Muscle of arm (tissue), 1 donor: ENCODE measurements at regions not wholly inside any gene's neighbourhood (a gene's known extent, or its start where the extent isn't known, plus 50 kb on each side); places are given as distances from the start of the nearest gene placed in this dataset.
A peak's percentile ranks its signal among the peaks of the same experiment; 100 is the strongest.

Experiments
- DNase-seq: peaks from one replicate; pipeline ENCODE4 v3.0.0-alpha.2; 2013

DNA sequence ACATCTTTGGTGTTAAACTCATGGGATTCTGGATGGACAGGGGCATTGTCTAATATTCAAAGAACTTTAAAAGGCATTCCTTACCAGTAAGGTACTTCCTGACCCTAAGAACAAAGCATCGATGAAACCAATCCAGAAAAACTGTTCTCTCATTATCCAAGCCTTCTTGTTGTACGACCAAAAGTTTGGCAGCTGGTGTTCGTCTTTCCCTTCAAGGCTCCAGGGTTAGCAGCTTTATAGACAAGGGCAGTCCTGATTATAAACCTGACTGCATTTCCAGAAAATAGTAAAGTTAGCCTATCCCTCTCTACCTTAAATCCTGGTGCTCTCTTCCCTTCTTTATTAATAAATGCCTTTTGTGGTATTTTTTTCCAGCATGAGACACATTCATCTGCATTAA, 149.4 kb upstream of the MRPS30 start:
- DNase-seq = no peak

GRCh38 chr5:44652674-44653073, 156.1 kb upstream of the MRPS30 start:
- DNase-seq = no peak

- no peak for DNase-seq
These were observed 162.7 kb upstream of the MRPS30 start for GRCh38 chr5:44646016-44646415.

GRCh38 chr5:44645502-44645901, 163.2 kb upstream of the MRPS30 start:
- no peak for DNase-seq

GRCh38 chr5:44644628-44645027, 164.1 kb upstream of the MRPS30 start:
- no peak for DNase-seq

- DNase-seq = no peak
These were observed 166.9 kb upstream of the MRPS30 start for GRCh38 chr5:44641820-44642219.

DNA sequence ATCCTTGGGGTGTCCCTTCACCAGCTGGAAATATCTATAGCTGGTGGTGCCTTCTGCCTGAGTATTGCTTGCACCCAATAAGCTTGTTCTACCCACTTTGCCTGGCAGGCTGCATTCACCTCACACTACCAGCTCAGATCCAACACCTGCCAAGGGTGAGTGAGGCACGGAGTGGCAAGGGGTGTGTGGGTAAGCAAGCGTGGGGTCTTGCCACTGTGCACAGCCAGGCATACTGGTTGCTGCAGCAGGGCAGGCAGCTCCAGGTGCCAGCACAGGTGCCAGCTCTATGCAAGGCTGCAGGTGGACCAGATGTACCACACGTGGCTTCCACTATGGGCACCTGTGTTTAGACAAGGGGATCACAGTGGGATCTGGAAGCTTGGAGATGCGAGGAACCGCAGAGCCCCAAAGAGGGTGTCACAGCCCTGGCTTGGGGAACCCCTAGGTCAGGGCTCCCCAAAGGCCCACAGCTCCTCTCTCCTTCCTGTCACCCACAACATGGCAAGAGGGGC, 167.7 kb upstream of the MRPS30 start:
- DNase-seq = no peak

DNA sequence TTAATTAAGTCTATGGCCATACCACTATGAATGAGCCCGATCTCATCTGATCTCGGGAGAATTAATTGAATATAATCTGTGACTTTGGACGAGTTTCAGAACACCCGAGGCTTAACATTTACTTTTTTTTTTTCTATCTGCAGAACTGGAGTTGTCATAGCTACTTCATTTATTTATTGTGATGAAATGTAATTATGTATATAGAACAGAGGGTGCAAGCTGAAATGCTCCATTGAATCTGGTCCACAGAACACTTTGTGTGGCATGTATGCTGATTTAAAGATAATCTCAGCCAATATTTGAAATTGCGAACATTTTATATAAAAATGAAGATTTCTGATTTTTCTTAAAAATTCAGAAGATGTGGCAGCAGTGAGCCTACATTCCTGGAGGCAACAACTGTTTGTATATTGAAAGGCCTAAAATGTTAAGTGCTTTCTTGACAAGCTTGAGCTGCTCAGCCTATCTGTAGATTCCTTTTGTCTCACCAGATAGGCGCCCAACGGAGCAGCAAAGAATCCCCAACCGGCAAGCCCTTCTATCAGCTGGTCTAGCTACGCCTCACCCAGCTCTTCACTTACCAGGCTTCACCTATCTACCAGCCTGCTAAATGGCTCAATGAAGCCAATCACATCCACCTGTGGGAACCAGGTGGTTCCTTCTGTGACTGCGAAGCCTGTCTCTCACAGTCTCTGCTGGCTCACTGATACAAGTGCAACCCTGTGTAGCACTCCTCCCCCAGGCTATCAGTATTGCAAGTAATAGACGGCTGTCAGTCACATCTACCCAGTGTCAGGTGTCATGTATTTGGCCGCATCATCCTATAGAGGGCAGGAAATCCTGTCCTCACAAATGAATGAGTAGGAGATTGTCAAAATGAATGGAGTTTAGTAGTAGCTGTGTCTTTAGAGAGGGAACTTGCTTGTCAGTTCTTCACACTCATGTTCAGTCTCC, 170.6 kb upstream of the MRPS30 start:
- DNase-seq = no peak

- no peak for DNase-seq
These were observed 176.4 kb upstream of the MRPS30 start for GRCh38 chr5:44632344-44632743.

DNA sequence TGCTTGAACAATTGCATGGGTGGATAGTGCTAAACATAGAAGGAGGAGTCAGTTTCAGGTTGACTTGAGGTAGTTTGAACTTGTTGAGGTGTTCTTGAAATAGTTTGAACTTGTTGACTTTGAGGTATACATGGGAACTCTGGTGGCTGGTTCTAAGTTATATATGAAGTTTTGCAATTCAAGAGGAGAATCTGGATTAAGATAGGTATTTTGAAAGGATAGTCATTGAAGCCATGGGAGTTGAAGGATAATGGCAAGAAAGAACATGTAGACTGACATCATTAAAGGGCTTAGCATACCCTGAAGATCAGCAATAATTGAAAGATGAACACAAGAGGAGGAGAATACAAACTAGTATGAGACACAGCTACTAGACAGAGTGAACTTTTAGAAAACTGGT, 181.9 kb upstream of the MRPS30 start:
- no peak for DNase-seq

DNA sequence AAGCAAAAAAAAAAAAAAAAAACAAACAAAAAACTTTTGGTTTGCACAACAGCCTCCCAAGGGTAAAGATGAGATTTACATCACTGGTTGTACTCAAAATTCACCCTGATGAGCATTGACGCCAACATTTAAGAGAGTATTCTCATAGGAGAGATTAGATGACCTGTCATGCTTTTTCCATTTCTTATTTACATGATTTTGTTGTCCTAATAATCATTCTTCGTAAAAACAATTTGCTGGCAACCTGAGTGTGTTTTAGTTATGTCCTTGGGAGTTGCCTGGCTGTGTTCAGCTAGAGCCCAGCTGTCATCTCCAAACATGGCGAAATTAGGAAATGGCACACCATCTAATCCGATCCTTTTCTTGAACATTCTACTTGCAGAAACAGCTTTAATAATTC, 186.4 kb upstream of the MRPS30 start:
- DNase-seq = peak; percentile 7

DNA sequence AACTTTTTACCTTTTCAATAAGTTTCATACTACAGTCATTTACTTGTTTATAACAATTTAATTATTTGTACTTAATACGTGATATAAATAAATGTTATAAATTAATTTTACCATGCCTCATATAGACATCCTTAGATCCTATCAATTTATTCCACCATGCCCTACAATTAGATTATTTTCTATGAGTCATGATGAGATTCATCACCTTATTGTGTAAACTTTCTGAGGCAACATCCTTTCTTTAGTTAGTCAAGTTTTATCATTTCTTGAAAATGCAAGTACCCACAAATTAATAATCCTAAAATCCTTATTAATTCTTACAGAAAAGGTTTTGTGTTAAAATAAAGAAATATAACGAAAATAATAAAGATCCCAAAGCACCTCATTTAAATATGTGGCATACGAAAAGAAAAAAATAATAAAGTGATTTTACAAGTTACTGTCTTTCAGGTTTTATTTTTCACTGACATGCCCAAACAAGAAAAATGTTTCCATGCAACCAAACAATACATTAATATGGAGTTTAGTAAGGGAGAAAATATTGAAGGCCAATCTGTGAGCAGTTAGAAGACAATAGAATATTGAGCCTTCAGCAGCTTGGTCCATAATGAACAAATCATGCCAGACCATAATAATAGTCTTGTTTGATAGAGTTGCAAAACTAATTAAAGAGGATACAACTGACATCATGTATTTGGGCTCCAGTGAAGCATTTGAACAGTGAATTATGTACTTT, 188.7 kb upstream of the MRPS30 start:
- no peak for DNase-seq

DNA sequence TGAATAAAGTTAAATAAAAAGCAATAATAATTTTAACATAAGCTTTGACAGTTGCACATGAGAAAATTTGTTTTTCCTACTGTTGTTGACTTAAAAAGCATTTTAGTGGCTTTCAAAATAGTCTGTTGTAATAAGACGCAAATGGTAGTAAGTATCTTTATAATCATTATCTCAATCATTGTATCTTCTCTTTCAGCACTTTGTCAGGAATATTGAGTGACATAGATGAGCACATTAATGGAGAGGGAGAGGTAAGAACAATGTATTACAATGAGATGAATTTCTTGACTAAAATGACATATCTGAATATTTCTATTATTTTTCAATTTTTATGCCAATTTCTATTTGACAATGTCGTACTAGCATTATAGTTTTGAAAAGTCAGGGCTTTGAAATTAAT, 193.9 kb upstream of the MRPS30 start:
- no peak for DNase-seq

DNA sequence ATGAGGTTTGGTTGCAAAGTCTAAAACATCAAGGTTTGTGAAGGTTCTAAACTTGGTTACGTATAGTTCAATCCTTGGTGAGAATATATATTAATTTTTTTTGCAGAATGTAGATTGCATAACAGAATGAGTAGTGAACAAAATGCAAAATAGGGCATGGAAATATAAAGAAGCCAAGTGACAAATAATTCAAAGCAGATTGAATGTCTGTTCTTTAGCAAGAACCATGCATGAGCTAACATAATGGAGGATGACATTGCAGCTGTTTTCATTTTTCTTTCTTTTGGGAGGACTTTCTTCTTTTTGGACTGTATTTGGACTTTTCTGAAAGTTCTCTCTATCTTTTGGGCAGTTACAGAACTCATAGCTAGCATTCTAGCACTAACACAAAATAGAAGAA, 194.8 kb upstream of the MRPS30 start:
- DNase-seq = no peak

DNA sequence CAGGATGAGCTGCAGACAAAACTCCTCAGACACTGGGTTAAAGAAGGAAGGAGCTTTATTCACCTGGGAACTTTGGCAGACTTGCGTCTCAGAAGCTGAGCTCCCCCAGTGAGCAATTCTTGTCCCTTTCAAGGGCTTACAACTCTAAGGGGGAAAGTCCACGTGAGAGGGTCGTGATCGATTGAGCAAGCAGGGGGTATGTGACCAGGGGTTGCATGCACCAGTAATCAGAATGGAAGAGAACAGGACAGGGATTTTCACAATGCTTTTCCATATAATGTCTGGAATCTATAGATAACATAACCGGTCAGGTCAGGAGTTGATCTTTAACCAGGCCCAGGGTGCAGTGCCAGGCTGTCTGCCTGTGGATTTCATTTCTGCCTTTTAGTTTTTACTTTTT, 202.8 kb upstream of the MRPS30 start:
- no peak for DNase-seq

DNA sequence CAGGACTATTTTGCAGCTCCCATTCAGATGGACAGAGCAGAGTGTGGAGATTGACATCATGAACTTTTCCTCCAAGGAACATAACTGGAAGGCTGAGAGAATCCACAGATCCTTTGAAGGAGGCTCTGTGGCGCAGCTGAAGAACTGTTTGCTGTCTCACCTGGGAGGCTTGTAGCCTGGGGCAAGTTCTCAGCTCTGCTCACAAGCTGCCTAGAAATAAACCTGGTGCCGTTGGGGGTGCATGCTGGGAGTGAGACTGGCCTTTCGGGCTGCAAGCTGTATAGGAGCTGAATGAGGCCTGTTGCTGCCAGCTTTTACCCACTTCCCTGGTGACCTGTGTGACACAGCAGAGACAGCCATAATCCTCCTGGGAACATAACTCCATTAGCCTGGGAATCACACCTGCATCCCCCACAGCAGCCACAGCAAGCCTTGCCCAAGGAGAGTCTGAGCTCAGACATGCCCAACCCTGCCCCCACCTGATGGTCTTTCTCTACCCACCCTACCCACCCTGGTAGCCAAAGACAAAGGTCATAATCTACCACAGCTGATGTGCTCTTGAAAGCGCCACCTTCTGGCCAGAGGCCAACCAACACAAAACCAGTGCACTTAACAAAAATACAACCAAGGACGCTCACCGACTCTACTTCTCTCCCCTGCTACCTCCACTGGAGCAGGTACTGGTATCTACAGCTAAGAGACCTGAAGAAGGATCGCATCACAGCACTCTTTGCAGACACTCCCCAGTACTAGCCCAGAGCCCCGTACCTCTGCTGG, 205.1 kb upstream of the MRPS30 start:
- DNase-seq = no peak

- DNase-seq = no peak
These were observed 185.5 kb upstream of the FGF10 start for GRCh38 chr5:44574678-44575077.

DNA sequence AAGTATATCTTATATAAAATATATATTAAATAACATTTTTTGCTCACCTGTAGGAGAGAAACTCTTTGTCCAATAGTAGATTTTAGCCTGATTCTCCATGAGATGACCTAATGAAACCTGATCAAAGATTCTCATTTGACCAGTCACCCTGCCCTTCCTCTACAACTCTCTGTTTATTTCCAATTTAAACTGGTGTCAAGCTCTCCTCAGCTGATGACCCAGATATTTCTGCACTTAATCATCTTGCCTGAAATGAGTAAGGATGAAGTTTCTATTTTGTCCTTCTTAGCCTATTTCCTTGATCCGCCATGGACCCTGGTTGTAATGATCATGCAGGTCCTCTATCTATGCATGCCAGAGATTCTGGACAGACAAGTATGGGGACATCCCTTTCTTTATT, 179.3 kb upstream of the FGF10 start:
- DNase-seq = no peak

DNA sequence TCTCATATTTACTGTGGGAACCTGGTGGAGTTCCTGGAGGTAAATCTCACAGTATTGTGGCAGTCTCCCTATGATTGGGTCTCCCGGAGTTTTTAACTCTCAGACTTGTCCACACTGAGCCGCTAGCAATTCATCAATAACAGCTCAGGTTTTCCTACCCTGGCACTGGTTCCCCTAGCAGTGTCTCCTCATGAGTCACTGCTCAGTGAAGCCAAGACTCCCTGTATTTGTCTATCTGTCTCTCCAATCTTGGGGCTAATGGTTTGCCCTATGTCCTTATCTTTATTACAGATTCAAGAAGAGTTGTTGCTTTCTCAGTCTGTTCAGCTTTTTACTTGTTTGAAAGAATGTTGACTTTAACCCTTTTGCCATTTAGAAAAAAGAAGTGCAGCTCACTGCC, 176.7 kb upstream of the FGF10 start:
- DNase-seq = no peak

DNA sequence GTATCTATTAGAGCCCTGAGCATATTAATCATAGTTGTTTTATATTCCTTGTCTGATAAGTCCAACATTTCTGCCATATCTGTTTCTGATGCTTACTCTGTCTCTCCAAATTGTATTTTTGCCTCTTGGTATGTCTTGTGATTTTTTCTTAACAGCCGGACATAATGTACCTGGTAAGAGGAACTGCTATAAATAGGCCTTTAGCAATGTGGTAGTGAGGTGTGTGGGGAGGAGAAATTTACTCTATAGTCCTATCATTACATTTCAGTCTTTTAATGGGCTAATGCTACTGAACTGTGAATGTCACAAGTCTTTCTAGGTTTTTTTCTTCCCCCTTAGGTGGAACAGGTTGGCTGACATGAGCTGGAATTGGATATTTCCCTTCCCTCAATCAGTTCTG, 176.1 kb upstream of the FGF10 start:
- DNase-seq = no peak

- peak; percentile 25 for DNase-seq
These were observed 157.1 kb upstream of the FGF10 start for GRCh38 chr5:44546286-44546685.

- DNase-seq = no peak
These were observed 154.3 kb upstream of the FGF10 start for GRCh38 chr5:44543511-44543910.
